CD4-positive, CD25-positive, alpha-beta regulatory T cell (primary cell): ENCODE measurements at regions not wholly inside any gene's neighbourhood (a gene's known extent, or its start where the extent isn't known, plus 50 kb on each side); places are given as distances from the start of the nearest gene placed in this dataset.

Source experiments
- ATAC-seq, 2 donors: fragments of 150-1000 bp; cut with Tn5 transposase; one replicate each; pipeline ENCODE4 v1.10.0; 2021; ENCODE audit warnings: low read depth in 2 of 2, moderate number of reproducible peaks in 2 of 2, moderate library complexity in 1 of 2
- DNase-seq, 3 donors: peaks; one replicate each; pipeline versions ENCODE4 v3.0.0 to v3.0.0-alpha.2; 2012 to 2022; ENCODE audit warnings: mixed read lengths in 1 of 3
- H3K27ac ChIP-seq: one replicate; pipeline ENCODE4 v1.7.0; 2013; ENCODE audit warnings: mild to moderate bottlenecking, low read length; ENCODE audit not compliant: insufficient read depth, poor library complexity, severe bottlenecking
- H3K27me3 ChIP-seq: one replicate; pipeline ENCODE4 v1.7.0; 2013; ENCODE audit warnings: low read length; ENCODE audit not compliant: control insufficient read depth, insufficient read depth
- H3K36me3 ChIP-seq: one replicate; pipeline ENCODE4 v1.7.0; 2013; ENCODE audit warnings: mild to moderate bottlenecking, low read length, moderate library complexity; ENCODE audit not compliant: control insufficient read depth, insufficient read depth
- H3K4me1 ChIP-seq: 2 replicates; pipeline ENCODE4 v1.7.0; 2013; ENCODE audit warnings: mild to moderate bottlenecking, low read length; ENCODE audit not compliant: insufficient read depth, control insufficient read depth, poor library complexity, severe bottlenecking
- H3K4me3 ChIP-seq: one replicate; pipeline ENCODE4 v1.7.0; 2013; ENCODE audit warnings: low read depth, mild to moderate bottlenecking, low read length, moderate library complexity
- H3K9me3 ChIP-seq, 2 experiments: 1 replicate in 1 of 2; 2 replicates in 1 of 2; pipeline ENCODE4 v1.7.0; 2013; ENCODE audit warnings: low read length in 2 of 2, mild to moderate bottlenecking in 1 of 2, moderate library complexity in 1 of 2; ENCODE audit not compliant: control insufficient read depth in 2 of 2
- H3K27ac Mint-ChIP-seq, 3 donors: one replicate each; pipeline ENCODE4 v1.8.0; 2020 to 2022; ENCODE audit warnings: mild to moderate bottlenecking in 3 of 3, mixed read lengths in 3 of 3, moderate library complexity in 2 of 3
- H3K27me3 Mint-ChIP-seq: one replicate; pipeline ENCODE4 v1.8.0; 2022; ENCODE audit warnings: mild to moderate bottlenecking, mixed read lengths
- H3K36me3 Mint-ChIP-seq: one replicate; pipeline ENCODE4 v1.8.0; 2020; ENCODE audit warnings: mixed read lengths
- H3K4me1 Mint-ChIP-seq, 4 donors: one replicate each; pipeline ENCODE4 v1.8.0; 2020 to 2022; ENCODE audit warnings: mixed read lengths in 4 of 4, mild to moderate bottlenecking in 1 of 4
- H3K4me3 Mint-ChIP-seq, 4 donors: one replicate each; pipeline ENCODE4 v1.8.0; 2020 to 2022; ENCODE audit warnings: mild to moderate bottlenecking in 4 of 4, mixed read lengths in 4 of 4, moderate library complexity in 3 of 4
- H3K9me3 Mint-ChIP-seq, 7 donors: one replicate each; pipeline ENCODE4 v1.8.0; 2020 to 2022; ENCODE audit warnings: mixed read lengths in 7 of 7, mild to moderate bottlenecking in 3 of 7, moderate library complexity in 2 of 7

GRCh38 chr1:208646431-208646830 is 402.2 kb upstream of the PLXNA2 start:
- Mint-ChIP-seq H3K27me3 (peaks cover 10% of the 10 kb centered on the region), H3K4me1 (no peaks in the 10 kb centered on the region), H3K36me3 (no peaks in the 10 kb centered on the region), H3K27ac (peak overlapping the region in 1 of 3 donors; percentile 93), H3K4me3 (no peak overlapping the region), H3K9me3 (peaks cover 0 to 2% (median 0%) of the 10 kb centered on the region in 7 donors)
- H3K4me3 ChIP-seq: no peak overlapping the region
- H3K4me1 ChIP-seq: no peaks in the 10 kb centered on the region
- no peaks in the 10 kb centered on the region for H3K9me3 ChIP-seq
- no peaks in the 10 kb centered on the region for H3K36me3 ChIP-seq
- peaks cover 3% of the 10 kb centered on the region for H3K27me3 ChIP-seq
- H3K27ac ChIP-seq: no peak overlapping the region
- DNase-seq: no peak
- ATAC-seq: no peak

GRCh38 chr1:208648146-208648545 is 404.0 kb upstream of the PLXNA2 start:
- H3K36me3 Mint-ChIP-seq: no peaks in the 10 kb centered on the region
- no peaks in the 10 kb centered on the region for H3K4me1 Mint-ChIP-seq
- ATAC-seq (no peak), DNase-seq (no peak)
- H3K9me3 ChIP-seq: no peaks in the 10 kb centered on the region
- H3K9me3 Mint-ChIP-seq: peaks cover 0 to 2% (median 0%) of the 10 kb centered on the region in 7 donors
- H3K27ac ChIP-seq: no peak overlapping the region
- no peak overlapping the region for H3K4me3 Mint-ChIP-seq
- no peaks in the 10 kb centered on the region for H3K4me1 ChIP-seq
- H3K36me3 ChIP-seq: no peaks in the 10 kb centered on the region
- peaks cover 3% of the 10 kb centered on the region for H3K27me3 ChIP-seq
- H3K27ac Mint-ChIP-seq: no peak overlapping the region
- no peak overlapping the region for H3K4me3 ChIP-seq
- peaks cover 10% of the 10 kb centered on the region for H3K27me3 Mint-ChIP-seq

- Mint-ChIP-seq H3K4me3 (no peak overlapping the region), H3K9me3 (peaks cover 0 to 2% (median 0%) of the 10 kb centered on the region in 7 donors), H3K27me3 (peaks cover 10% of the 10 kb centered on the region), H3K27ac (no peak overlapping the region), H3K36me3 (no peaks in the 10 kb centered on the region), H3K4me1 (no peaks in the 10 kb centered on the region)
- peak in 2 of 3 donors; percentile 6 to 36 for DNase-seq
- Histone ChIP-seq H3K4me1 (no peaks in the 10 kb centered on the region), H3K9me3 (no peaks in the 10 kb centered on the region), H3K36me3 (no peaks in the 10 kb centered on the region), H3K4me3 (no peak overlapping the region), H3K27ac (no peak overlapping the region), H3K27me3 (peaks cover 3% of the 10 kb centered on the region)
- no peak for ATAC-seq
Observed at GRCh38 chr1:208652296-208653160, 408.3 kb upstream of the PLXNA2 start.

- H3K27ac Mint-ChIP-seq: no peak overlapping the region
- no peaks in the 10 kb centered on the region for H3K4me1 Mint-ChIP-seq
- no peaks in the 10 kb centered on the region for H3K36me3 ChIP-seq
- no peak overlapping the region for H3K4me3 Mint-ChIP-seq
- DNase-seq (no peak), ATAC-seq (no peak)
- no peak overlapping the region for H3K4me3 ChIP-seq
- H3K27ac ChIP-seq: no peak overlapping the region
- H3K36me3 Mint-ChIP-seq: no peaks in the 10 kb centered on the region
- peaks cover 3% of the 10 kb centered on the region for H3K27me3 ChIP-seq
- no peaks in the 10 kb centered on the region for H3K9me3 ChIP-seq
- H3K4me1 ChIP-seq: no peaks in the 10 kb centered on the region
- H3K27me3 Mint-ChIP-seq: peaks cover 6% of the 10 kb centered on the region
- peaks cover 0 to 2% (median 0%) of the 10 kb centered on the region in 7 donors for H3K9me3 Mint-ChIP-seq
Observed at GRCh38 chr1:208653426-208653825, 409.2 kb upstream of the PLXNA2 start.

DNA sequence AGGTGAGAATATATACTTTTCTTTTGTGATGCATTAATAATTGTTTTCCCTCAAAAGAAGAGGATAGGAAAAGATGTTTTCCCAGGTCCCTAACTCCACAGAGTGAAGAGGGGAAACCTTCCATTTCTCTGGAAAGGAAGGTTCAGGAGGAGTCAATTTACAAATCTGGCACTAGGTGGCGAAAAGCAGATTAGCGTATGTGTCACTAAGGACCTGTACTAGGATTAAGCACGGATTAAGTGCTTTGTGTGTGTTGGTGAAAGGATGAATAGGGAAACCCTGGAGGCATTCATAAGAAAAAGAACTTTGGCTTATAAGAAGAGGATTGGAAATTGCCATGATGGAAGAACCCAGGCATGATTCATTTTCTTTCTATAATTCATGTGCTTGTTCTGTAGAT is 410.1 kb upstream of the PLXNA2 start:
- H3K9me3 ChIP-seq: no peaks in the 10 kb centered on the region
- no peak overlapping the region for H3K4me3 Mint-ChIP-seq
- no peak overlapping the region for H3K27ac ChIP-seq
- no peaks in the 10 kb centered on the region for H3K27me3 Mint-ChIP-seq
- ATAC-seq (no peak), DNase-seq (no peak)
- H3K4me1 Mint-ChIP-seq: no peaks in the 10 kb centered on the region
- H3K4me1 ChIP-seq: no peaks in the 10 kb centered on the region
- H3K36me3 ChIP-seq: no peaks in the 10 kb centered on the region
- H3K9me3 Mint-ChIP-seq: peaks cover 0 to 2% (median 0%) of the 10 kb centered on the region in 7 donors
- no peak overlapping the region for H3K27ac Mint-ChIP-seq
- H3K36me3 Mint-ChIP-seq: no peaks in the 10 kb centered on the region
- no peak overlapping the region for H3K4me3 ChIP-seq
- no peaks in the 10 kb centered on the region for H3K27me3 ChIP-seq

GRCh38 chr1:208665936-208666335 is 421.8 kb upstream of the PLXNA2 start:
- H3K36me3 Mint-ChIP-seq: no peaks in the 10 kb centered on the region
- H3K4me3 ChIP-seq: no peak overlapping the region
- no peaks in the 10 kb centered on the region for H3K9me3 ChIP-seq
- no peak for DNase-seq
- H3K9me3 Mint-ChIP-seq: peaks cover 0 to 5% (median 0%) of the 10 kb centered on the region in 7 donors
- no peaks in the 10 kb centered on the region for H3K27me3 Mint-ChIP-seq
- no peaks in the 10 kb centered on the region for H3K36me3 ChIP-seq
- H3K4me1 ChIP-seq: no peaks in the 10 kb centered on the region
- no peak for ATAC-seq
- H3K4me1 Mint-ChIP-seq: no peaks in the 10 kb centered on the region
- no peak overlapping the region for H3K27ac Mint-ChIP-seq
- no peak overlapping the region for H3K27ac ChIP-seq
- H3K4me3 Mint-ChIP-seq: no peak overlapping the region
- no peaks in the 10 kb centered on the region for H3K27me3 ChIP-seq

- H3K27me3 Mint-ChIP-seq: no peaks in the 10 kb centered on the region
- Histone ChIP-seq H3K36me3 (no peaks in the 10 kb centered on the region), H3K4me3 (no peak overlapping the region), H3K9me3 (no peaks in the 10 kb centered on the region), H3K27me3 (no peaks in the 10 kb centered on the region), H3K27ac (no peak overlapping the region), H3K4me1 (no peaks in the 10 kb centered on the region)
- no peaks in the 10 kb centered on the region for H3K4me1 Mint-ChIP-seq
- H3K4me3 Mint-ChIP-seq: no peak overlapping the region
- H3K27ac Mint-ChIP-seq: no peak overlapping the region
- DNase-seq (no peak), ATAC-seq (no peak)
- H3K36me3 Mint-ChIP-seq: no peaks in the 10 kb centered on the region
- peaks cover 0 to under 1% (median 0%) of the 10 kb centered on the region in 7 donors for H3K9me3 Mint-ChIP-seq
Observed at GRCh38 chr1:208668991-208669390, 424.8 kb upstream of the PLXNA2 start.

DNA sequence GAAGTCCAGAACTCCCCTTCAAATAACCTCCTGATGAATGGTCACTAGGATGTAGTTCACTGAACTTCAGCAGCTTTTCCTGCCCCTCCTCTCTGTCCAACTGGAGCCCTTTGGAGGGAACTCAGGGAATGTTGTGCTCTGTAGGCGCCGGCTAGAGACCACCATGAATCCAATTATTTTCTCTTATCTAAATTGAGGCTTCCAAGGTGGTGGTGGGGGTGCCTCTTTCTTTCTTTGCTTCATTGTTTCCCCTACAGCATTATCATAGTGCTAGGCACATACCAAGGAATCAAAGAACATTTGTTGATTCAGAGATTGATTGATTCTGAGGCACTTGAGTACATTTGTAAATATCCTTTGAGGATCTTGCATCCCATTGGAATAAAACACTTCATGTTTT is 426.6 kb upstream of the PLXNA2 start:
- no peak overlapping the region for H3K27ac Mint-ChIP-seq
- DNase-seq (no peak), ATAC-seq (no peak)
- no peaks in the 10 kb centered on the region for H3K27me3 Mint-ChIP-seq
- no peaks in the 10 kb centered on the region for H3K9me3 ChIP-seq
- no peak overlapping the region for H3K4me3 Mint-ChIP-seq
- H3K36me3 ChIP-seq: no peaks in the 10 kb centered on the region
- H3K4me1 Mint-ChIP-seq: no peaks in the 10 kb centered on the region
- H3K4me3 ChIP-seq: no peak overlapping the region
- peaks cover 0 to 3% (median 0%) of the 10 kb centered on the region in 7 donors for H3K9me3 Mint-ChIP-seq
- H3K36me3 Mint-ChIP-seq: no peaks in the 10 kb centered on the region
- H3K27ac ChIP-seq: no peak overlapping the region
- H3K27me3 ChIP-seq: no peaks in the 10 kb centered on the region
- no peaks in the 10 kb centered on the region for H3K4me1 ChIP-seq
